NCI-H1105 (cell line): ENCODE measurements at regions not wholly inside any gene's neighbourhood (a gene's known extent, or its start where the extent isn't known, plus 50 kb on each side); places are given as distances from the start of the nearest gene placed in this dataset.
A peak's percentile ranks its signal among the peaks of the same experiment; 100 is the strongest.
"Not testable (repeated sequence)": the region's sequence is repeated elsewhere in the genome, so short reads cannot be mapped to it uniquely, and the experiment has no call there.

ENCODE experiments used
- DNase-seq: peaks from one replicate; lab custom pipeline; 2025; lab: John Stamatoyannopoulos, UW

- no peak for DNase-seq
Measured at GRCh38 chr1:186775881-186776560, 52.7 kb upstream of the PLA2G4A start.

GRCh38 chr1:186775036-186775435 is 53.7 kb upstream of the PLA2G4A start:
- no peak for DNase-seq

DNA sequence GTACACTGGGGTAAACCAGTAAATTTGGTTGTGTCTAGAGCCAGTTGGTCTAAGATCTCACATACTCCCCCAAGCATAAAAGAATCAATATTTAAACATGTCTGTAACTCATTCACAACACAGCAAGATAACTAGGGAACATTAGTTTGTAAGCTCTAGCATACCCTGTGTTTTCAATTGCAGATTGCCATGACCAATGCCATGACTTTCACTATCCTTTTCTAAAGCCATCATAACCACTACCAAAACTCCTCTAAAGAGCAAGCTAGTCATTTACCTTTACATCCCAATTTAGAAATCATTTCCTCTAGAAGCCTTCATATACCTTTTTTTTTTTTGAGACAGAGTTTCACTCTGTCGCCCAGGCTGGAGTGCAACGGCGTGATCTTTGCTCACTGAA is 56.5 kb upstream of the PLA2G4A start:
- no peak for DNase-seq

GRCh38 chr1:186770421-186770820 is 58.3 kb upstream of the PLA2G4A start:
- no peak for DNase-seq

- DNase-seq: no peak
Measured at GRCh38 chr1:186768906-186769305, 59.8 kb upstream of the PLA2G4A start.

- DNase-seq: no peak
Measured at GRCh38 chr1:186765446-186765845, 63.3 kb upstream of the PLA2G4A start.

GRCh38 chr1:186763107-186763506 is 65.6 kb upstream of the PLA2G4A start:
- no peak for DNase-seq

- DNase-seq: no peak
Measured at GRCh38 chr1:186762653-186763052, 66.1 kb upstream of the PLA2G4A start.

- no peak for DNase-seq
Measured at GRCh38 chr1:186761358-186761757, 67.4 kb upstream of the PLA2G4A start.

GRCh38 chr1:186760446-186760845 is 68.3 kb upstream of the PLA2G4A start:
- DNase-seq: no peak

GRCh38 chr1:186758896-186759606 is 69.7 kb upstream of the PLA2G4A start:
- DNase-seq: not testable (repeated sequence)

- no peak for DNase-seq
Measured at GRCh38 chr1:186757851-186758250, 70.9 kb upstream of the PLA2G4A start.

GRCh38 chr1:186754542-186755145 is 74.1 kb upstream of the PLA2G4A start:
- no peak for DNase-seq

DNA sequence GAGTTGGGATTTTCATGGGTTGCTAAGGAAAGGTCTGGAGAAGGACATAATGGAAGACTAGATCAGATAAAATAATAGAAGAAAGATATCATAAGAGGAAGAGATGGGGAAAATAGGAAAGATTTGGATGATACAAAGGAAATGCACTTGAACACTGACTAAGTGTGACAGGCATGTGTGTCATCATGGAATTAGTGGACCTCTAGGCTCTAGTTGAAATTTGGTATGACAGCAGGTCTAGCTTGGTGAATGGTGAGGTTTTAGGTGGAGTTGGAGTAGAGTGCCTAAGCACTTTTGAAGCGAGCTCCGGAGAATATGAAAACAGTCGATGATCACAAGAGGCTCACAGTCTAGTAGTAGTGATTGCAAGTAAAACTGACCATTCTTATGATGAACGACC is 73.0 kb upstream of the PTGS2 start:
- no peak for DNase-seq

DNA sequence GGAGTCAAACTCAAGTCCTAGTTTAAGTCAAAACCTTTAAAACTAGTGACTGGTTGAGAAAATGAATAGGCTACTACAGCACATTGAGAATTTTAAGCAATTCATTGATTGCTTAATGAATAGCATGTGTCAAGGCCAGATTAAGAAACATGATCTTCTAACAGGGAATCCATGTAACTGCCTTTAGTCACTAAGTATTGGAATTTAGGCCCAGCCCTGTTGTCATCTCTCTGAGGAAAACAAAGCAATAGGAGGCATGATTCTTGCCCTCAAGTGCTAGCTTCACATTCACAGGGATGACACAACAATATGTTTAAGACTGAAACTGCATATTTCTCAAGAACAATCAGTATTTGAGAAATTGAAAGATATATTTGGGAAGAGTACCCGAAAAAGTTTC is 70.0 kb upstream of the PTGS2 start:
- no peak for DNase-seq

GRCh38 chr1:186749820-186750219 is 69.6 kb upstream of the PTGS2 start:
- DNase-seq: no peak

- DNase-seq: no peak
Measured at GRCh38 chr1:186747661-186748060, 67.4 kb upstream of the PTGS2 start.

DNA sequence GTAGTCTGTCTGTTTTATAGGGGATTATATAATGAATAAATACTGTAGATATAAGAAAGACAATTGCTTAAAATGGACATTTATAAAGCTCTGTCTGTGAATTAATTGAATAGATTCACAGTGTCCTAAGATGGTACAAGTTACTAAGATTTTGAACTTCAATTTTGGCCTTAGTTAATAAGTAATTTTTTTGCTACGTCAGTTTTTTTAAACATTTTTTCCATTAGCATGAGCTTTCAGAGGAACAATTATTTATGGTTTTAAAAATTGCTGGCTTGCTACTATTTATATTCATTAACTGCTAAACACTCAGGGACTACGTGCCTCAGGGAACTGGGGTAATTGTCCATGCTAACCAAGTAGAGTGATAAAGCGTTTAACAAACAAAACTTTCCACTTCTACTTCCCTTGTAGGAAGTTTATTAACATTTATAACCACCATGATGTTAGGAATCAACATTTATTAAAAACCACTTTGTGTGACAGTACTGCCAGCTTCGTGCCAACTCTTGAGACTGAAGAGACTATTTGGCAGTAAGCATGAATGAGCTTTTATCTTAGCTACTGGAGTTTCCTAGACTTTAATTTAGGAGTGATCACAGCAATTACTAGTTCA is 65.4 kb upstream of the PTGS2 start:
- peak; percentile 79 for DNase-seq

DNA sequence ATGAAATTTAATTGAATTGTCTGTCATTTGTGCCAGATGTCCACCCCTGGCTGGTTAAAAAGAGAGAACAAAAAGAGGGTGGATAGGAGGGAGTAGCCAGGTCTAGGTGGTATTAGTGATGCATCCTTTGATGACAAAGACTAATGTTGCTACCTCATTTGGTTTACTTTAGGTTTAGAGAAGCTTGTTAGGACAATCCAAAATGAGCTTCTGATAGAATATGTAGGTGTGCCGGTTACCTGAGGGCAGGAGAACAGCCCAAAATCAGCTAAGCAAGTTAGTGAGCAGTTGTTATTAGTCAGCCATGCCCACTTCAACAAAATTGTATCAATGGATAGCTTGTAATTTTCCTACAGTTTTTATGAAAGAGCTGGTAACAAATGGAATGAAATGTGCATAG is 61.4 kb upstream of the PTGS2 start:
- no peak for DNase-seq

DNA sequence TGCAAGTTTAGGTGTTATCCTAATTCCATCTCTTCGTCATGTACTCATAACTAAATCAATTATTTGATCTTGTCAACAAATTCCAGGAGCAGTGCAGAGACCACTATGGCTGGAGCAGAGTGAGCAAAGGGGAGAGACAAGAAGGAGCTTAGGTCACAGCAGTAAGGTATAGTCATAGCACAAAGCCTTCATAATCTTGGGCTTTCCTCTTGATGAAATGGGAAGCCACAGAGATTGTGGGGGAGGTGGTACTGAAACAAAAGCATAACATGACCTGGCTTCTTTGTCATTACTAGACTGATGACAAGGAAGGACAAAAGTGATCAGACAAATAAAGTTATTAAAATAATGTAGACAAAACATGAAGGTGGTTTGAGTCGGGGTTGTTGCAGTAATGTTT is 60.1 kb upstream of the PTGS2 start:
- no peak for DNase-seq

- no peak for DNase-seq
Measured at GRCh38 chr1:186739515-186739914, 59.3 kb upstream of the PTGS2 start.

- no peak for DNase-seq
Measured at GRCh38 chr1:186738926-186739325, 58.7 kb upstream of the PTGS2 start.
